ENCODE measurements at regions not wholly inside any gene's neighbourhood (a gene's known extent, or its start where the extent isn't known, plus 50 kb on each side); places are given as distances from the start of the nearest gene placed in this dataset.

GRCh38 chr3:174430986-174431385, 428.1 kb upstream of the NAALADL2 start:
- TF ChIP-seq, protein P1, sequence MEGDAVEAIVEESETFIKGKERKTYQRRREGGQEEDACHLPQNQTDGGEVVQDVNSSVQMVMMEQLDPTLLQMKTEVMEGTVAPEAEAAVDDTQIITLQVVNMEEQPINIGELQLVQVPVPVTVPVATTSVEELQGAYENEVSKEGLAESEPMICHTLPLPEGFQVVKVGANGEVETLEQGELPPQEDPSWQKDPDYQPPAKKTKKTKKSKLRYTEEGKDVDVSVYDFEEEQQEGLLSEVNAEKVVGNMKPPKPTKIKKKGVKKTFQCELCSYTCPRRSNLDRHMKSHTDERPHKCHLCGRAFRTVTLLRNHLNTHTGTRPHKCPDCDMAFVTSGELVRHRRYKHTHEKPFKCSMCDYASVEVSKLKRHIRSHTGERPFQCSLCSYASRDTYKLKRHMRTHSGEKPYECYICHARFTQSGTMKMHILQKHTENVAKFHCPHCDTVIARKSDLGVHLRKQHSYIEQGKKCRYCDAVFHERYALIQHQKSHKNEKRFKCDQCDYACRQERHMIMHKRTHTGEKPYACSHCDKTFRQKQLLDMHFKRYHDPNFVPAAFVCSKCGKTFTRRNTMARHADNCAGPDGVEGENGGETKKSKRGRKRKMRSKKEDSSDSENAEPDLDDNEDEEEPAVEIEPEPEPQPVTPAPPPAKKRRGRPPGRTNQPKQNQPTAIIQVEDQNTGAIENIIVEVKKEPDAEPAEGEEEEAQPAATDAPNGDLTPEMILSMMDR (IDR thresholded peaks at IDR 0.05; ENCODE audit: insufficient read depth, low read depth, low read length): no peak
- TF ChIP-seq EZH2 (IDR thresholded peaks at IDR 0.05; ENCODE audit: insufficient read depth, low read length): no peak
